ENCODE measurements at regions not wholly inside any gene's neighbourhood (a gene's known extent, or its start where the extent isn't known, plus 50 kb on each side); places are given as distances from the start of the nearest gene placed in this dataset.

DNA sequence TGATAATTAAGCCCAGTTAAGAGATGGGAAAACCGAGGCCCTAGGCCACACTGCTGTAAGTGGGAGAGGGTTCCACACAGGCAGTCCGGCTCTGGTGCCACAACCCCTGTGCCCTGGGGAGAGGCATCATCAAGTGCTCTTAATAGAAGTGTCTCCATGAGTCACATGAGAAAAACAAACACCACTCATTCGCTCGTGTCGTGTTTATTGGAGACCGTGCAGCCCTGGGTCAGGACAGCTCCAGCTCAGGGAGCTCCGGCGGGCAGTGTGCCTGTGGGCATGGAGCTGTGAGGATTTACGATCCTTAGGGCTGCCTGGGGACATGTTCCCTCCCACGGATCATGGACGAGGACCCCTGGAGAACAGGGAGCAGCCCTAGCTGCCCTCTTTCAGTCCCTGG lies 658.5 kb downstream of the AJAP1 start:
- DNase-seq = no peak

DNA sequence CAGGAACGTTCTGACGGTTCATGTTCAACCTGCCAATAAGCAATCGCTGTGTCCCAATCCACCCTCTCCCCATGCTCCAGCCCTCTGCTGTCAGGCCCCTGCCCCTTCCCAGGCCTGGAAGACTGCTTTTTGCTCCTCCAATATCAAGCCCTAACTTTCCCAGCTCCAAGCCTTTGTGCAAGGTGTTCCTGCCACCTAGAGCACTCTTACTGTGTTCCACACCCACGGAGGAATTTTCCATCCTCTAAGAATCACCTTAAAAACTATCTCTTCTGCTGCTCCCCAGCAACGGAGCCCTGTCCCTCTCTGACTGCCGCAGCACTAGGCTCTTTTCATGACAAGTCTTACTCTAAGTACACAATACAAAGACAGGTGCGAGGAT lies 657.9 kb downstream of the AJAP1 start:
- no peak for DNase-seq

DNA sequence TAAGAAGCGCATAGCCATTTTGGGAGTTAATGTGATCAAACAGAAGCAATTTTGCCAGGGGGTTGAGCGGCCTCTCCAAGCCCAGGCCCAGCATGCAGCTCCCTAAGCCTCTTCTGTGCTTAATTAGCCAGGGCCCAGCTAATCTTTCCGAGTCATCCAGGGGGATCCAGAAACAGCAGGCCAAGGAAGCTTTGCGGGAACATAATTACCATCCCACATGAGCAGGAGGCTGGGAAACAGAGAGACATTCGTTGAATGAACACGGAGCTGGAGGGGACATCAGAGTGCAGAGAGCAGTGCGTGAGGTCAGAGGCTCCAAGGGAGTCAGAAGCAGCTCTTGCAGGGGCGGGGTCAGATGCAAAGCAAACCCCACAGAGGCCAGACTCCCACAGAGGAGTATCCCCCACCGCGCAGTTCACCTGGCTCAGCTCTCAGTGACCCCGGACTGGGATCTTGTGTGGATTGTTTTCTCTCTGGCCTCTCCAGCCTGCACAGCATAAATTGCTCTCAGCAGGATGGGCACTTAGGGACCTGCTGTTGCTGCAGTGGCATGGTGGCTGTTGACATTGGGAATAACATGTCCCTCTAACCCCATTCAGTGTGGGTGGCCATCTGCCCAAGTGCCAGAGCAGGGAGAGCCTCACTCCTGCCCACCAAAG lies 657.4 kb downstream of the AJAP1 start:
- DNase-seq = no peak

DNA sequence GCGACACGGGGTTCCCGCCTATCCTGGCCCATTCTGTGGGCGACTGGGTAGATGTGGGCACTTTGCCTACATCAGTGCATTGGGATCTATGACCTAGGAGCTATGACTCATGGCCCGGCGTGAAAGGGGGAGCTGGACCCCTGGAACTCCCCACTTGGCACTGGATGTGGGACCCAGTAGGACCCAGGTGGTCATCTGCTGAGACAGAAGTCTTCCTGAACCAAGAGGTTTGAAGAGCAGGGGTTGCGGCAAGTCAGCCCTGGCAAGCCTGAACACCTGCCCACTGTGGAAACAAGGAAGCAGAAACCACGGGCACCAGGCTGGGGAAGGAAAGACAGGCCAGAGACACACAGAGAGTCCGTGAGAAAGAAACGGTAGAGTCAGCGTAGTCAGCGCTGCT lies 656.7 kb downstream of the AJAP1 start:
- DNase-seq = no peak

DNA sequence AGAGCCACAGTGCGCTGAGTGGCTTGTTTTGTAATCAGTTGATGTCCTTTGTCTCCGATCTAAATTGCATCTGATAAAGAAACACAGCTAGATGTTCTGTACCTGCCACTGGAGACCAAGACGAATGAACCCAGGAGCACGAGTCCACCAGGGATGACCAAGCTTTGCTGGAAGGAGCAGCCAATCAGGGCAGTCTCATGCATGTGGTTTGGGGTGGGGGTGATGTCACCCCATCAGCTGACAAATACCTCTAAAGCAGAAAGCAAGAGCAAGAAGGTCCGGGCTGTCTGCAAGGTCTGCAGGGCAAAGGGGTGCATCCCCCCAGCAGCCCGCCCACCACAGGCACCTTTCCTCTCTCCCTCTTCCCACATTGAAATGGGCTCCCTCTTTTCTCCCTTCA lies 653.8 kb downstream of the AJAP1 start:
- DNase-seq = no peak

DNA sequence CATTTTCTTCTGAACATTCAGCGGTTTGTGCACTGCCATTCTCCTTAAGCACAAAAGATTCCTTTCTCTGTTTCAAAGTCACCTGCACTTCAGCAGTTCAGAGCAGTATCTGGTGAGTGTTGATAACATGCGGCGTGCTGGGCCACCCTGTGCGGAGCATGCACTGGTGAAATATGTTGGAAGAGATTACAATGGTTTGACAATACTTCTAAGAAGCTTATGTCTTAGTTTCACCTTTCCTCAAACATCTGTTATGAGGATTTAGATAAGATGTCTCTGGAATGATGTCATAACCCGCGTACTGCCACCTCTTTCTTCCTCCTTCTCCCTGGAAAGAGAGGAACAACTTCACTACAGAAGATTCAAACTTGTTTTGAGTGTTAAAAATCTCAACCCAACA lies 650.3 kb downstream of the AJAP1 start:
- no peak for DNase-seq

DNA sequence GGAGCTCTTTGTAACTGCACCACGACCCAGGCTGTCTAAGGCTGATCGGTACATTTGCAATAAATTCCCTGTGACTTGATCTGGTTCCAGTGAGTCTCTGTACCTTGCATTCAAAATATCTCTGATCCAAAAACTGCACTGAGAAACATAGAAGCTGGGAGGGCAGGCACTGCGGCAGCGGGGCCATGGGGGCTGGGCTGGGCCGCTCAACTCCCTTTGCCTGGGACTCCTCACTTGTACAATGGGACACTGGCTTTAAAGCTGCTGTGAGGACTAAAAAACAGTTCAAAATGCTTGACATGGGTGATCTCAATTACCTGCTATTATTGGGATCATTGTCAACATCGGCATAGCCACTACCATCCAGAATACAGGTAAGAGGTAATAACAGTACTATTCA lies 644.0 kb downstream of the AJAP1 start:
- DNase-seq = no peak

DNA sequence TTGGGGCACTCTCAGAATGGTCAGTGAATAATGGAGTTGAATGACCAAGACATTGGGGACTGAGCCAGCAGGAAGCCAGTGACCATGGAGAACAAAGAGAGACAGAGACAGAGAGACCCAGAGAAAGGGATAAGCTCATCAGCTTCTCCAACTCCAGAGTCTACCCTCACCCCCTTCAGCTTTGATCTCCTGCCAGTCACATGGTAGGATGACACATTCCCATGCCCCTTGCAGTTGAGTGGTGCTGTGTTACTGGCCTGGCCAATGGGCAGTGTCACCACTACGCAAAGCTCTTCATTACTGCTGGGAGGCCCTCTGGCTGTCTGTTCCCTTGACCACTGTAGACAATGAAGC lies 643.5 kb downstream of the AJAP1 start:
- DNase-seq = no peak

DNA sequence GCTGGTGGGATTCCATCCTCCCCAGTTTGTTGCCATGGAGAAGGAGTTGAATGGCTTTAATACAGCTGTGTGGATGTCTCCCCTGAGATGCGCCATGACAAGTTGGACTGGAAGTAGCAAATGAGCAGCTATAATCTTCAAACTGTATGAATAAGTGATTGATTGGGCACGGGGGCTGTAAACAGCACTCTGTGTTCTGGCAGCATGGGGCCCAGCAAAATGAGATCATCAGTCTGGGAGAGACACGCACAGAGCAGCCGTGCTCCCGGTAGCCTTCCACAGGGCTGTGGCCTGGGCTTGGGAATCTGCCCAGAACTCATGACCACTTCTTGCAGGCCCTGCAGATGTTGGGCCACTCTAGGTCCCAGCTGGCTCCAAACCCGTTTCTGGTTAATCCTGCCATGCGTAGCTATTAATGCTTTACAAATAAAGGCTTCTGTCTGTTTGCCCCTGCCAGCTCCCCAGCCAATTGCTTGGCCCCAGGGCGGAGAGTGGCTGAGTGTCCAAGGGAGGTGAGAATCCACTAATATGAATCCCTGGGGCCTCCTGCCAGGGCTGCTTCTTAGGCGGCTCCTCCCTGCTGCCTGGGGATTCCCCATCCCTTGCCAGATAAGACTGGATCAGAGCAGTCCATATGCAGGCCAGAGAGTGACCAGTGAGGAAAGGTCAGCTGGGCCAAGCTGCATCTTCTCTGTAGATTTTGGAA lies 642.9 kb downstream of the AJAP1 start:
- DNase-seq = no peak

DNA sequence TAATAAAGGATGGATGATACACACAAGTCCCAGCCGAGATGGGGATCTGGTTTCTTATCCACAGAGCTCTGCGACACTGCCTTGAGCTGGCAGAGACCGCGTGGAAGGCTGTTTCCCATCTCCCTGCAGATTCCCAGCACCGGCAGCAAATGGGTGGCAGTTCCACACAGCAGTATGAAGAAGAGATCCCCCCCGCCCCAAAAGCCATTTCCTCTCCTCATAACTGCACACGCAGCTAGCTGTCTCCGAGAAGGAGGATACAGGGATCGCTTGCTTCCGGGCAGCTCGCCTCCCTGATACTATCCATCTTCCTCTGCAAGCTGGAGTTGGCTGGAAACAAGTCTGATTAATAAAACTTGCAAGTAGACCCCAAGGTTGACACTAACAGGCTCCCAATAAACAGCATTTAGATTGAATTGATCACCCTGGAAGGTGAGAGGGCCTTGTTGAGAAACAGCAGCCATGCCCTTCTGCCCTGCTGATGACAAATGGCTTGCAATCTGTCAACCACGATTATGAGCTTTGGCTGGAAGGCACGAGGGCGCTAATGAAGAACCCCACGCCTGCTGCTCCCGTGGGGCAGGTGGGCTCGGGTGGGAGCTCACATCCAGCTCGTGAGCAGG lies 642.3 kb downstream of the AJAP1 start:
- no peak for DNase-seq

DNA sequence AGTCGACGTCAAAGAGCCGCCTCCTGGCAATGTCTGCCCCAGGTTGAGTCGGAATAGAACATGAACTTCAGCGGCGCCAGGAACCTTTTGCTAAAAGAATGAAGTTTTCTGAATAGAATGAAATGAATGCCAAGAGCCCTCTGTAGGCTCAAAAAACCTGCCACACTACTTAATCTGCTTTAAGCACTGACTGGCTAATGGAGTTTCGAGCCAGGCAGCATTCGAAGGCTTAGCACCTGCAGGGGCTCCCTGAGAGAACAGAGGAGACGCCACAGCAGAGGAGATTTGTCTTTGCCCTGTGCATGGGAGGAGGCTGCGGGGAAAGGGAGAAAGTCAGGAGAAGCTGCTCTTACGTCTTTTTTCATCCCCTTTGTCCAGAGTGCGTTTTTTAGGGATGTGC lies 641.7 kb downstream of the AJAP1 start:
- no peak for DNase-seq

DNA sequence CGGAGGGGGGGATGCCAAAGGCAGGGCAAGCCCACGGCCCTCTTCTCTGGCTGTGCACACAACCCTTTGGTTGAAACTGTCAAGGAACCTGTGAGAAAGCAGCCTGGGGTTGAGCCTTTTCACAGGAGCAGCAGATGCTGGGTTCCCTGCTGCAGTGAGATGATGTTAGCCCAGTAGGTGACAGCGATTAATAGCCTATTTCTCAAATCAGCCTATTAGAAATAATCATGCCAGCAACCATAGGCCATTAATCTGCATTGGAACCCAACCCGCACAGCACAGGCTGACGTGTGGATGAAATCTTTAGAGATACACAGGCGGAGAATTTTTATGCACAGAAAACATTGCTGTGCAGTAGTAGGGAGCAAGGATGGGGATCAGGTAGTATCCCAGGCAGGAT lies 637.5 kb downstream of the AJAP1 start:
- no peak for DNase-seq

DNA sequence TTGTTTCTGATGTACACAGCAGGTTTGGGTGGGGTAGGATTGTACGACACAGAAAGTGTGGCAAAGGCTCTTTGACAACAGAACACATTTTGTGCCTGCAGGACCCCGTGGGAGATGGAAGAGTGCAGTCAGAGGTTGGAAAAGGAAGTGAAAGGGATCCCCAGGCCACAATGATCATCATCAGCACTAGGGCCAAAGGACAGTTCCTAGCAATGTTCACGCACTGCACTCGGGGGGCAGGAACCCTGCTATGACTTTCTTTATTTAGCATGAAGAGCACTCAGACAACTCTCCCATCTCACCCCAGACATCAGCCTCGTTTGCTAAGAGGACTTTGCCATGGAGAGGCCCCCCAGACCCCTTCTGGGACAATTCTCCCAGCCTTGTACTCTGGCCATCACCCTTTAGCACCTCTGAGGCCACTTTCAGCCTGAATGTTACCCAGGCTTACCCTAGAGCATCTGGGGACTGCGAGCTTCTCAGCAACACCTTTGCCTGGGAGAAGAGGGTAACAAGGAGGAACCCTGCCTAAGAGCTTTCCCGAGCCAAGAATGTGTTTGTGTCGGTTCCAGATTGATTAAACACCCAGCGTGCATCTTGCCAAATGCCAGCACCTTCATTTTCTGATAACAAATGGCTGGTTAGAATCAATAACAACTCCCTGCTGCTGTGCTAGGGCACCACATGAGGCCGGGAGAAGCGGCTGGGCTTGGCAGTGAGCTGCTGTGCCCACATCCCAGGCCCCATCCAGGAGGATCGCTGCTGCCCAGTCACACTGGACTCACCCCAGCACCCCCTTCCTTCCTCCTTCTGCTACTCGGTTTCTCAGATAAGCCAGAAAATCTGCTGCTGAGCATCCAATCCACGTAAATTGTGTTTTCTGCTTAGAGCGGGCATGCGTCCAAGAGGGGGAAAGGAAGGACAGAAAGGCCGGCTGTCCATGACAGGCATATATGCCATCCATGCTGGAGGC lies 633.1 kb downstream of the AJAP1 start:
- DNase-seq = no peak

DNA sequence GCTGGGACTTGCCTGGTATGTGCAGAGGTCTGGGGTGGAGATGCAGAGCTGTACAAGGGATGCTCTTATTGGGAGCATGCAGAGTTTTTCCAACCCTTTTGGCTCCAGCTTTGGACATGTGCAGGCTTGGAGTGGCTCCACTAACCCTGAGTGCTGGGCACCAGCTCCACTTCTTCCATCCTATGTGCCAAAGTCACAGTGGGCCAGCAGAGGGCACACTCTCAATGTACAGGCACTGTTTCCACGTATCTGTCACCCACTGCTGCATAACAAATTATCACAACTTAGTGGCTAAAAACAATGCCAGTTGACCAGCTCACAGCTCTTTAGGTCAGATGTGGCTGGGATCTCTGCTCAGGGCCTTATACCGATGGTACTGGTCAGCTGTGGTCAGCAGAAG lies 631.8 kb downstream of the AJAP1 start:
- no peak for DNase-seq

DNA sequence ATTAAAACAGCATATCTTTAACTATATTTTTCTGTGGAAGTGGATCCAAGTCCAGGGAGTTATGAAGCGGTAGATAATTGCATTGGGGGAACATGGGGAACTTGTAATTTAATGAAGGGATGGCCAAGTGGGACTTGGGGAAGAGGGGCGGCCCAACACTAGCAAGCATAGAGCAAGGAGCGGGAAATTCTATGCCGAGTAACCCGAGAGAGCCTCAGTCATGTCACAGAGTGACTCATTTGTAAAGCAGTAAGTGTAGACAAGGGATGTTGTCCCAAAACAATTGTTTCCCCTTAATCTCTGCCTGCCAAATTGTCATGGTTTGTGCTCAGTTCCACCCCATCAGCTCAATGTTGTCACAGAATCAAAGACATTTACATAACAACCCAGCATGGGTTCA lies 620.1 kb downstream of the AJAP1 start:
- DNase-seq = no peak

DNA sequence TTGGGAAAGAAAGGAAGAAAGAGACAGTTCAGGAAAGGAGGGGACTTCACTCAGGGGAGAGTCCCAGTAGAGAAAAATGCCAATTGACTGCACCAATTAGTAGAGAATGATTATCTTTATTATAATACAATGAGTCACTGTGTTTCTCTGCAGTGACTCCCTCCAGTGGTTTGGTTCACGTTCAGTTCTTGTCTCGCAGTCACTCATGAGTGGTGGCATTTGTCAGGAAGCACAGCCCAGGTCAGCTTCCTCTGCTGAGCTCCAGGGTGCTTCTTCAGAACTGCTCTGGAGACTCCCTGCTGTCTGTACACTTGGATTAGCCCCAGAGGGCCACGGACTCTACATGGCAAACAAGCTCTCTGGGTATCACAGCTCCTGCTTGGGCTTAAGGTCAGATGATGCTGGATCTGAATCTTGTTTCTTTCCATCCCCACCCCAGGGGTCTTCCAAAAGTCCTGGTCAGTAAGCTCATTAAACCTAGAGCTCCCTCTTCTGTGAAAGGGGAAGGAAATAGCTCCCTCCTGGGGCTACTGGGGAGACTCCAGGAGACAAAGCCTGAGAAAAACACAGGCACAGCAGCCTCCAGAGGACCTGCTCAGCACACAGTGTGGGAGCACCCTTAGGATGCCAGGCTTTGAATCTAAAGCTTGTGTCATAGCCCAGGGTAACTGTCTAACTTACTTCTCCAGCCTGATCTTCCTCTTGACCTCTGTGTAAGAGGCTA lies 619.0 kb downstream of the AJAP1 start:
- no peak for DNase-seq

DNA sequence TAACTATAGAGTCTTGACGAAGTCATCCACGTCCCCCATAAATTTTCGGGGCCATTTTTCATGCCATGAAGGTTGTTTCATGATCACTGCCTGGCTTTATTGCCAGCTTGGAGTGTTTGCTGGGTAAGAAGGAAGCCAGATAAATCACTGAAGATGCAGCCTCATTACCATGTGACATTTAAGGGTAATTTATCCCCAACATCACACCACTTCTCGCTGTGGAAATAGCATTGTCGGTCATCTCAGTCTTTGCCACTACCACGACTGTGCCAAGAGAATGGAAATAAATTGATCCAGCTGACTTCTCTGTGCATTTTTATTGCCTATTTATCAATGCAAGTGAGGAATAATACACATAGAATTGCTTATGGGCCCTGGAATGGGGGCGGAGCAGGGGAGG lies 617.9 kb downstream of the AJAP1 start:
- no peak for DNase-seq

DNA sequence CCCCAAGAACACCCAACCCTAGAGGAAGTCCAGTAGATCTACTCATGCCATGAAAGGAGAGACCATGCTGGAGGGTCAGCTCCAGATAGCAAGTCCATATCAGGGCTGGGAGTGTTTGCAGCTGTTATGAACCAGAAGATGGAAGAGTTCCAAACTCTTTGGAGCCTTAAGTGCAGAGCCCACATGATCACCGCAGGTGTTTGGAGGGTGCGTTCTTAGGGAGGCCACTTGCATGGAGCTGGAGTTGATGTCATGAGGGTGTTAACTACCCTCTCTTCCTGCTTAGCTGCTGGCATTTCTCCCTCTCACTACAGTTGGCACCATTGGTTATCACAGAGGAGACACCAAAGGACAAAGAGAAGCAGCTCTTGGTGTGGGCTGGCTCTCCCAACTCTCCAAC lies 616.9 kb downstream of the AJAP1 start:
- no peak for DNase-seq

DNA sequence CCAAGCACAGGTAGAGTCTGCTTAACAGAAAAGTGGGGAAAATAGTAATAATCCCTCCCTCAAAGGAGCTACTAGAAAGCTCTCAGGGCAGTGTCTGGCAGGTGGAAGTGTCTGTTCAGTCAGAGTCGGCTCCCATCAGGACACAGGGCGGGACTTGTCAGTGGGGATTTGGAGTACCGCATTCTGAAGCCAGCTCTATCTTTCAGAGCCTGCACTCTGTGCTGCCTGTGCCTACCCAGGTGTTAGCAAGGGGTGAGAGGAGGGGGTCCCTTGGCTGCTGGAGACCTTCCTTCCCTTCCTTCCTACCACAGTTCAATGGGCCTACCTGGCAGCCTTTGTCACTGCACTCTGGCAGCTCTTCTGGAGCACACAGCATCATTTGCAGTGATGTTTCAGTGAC lies 615.5 kb downstream of the AJAP1 start:
- DNase-seq = no peak

DNA sequence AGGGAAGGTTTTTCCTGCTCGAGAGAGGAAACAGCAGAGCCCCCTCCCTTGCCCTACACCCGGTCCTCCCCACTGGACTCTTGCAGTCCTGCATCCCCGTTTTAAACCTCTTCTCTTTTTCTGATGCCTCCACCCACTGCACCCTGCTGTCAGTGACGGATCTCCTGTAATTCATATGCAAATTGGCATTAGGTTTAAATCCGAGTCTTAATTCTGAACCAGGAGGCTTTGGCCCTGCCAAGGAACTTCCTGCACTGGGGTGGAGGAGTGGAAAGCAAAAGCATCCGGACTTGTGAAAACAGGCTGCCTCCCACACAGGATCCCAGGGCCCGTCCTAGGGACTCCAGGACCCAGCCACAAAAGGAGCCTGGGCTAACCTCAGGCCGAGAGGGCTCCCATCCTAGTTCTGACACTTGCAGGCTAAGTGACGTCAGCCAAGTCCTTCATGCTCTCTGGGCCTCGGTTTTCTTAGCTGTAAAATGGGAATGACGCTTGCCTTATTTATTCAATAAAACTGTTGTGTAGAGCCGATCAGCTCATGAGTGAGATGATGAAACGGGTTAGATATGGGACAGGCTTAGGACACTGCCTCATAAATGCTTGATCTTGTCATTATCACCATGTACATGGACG lies 613.3 kb downstream of the AJAP1 start:
- no peak for DNase-seq

DNA sequence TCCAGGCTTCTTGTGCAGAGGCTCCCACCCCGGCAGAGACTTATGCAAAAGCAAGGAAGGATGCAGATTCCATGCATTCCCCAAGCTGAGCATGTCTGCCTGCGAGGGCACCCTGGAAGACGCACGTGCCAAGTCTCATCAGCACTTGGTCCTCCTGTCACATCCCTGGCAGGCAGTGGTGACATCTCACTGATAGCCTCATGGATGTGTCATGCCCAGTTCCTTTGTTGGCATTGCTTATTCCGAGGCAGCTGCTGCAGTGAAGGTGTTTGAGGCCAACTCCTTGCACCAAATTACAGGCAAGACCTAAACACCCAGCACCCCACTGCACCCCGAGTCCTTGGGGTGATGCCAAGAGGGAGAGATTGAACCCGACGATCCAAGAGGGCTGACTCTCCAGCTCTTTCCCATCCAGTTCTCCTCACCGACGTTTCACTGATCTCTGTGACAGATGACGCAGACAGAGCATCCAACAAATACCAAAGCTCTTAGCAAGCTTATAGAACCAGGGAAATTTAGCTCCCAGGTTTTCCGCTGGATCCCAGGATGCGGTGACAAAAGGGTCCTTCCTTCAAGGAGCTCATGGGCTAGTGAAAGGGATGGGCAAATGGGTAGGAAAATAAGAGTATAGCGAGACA lies 611.1 kb downstream of the AJAP1 start:
- DNase-seq = no peak

DNA sequence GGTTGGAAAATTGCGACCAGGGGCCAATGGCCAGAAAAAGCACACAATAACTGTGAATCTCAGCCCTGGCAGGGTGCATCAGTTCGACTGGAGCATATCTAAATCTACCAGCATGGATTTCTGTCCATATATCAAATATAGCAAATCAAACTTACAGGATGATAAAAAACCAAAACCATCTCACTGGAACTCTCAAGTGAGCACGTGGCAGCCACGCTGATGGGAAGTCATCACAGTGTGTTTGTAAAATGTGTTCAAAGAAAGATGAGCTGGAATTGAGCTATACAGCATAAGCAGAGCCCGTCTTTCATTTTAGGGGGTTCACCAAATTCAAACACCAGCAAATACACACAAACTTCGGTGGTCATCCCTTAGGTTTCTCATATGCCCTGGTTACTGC lies 610.1 kb downstream of the AJAP1 start:
- no peak for DNase-seq

Data from CD4-positive, alpha-beta T cell treated with Interleukin-15 for 1 hour (primary cell).